Right atrium auricular region (tissue), 2 donors: ENCODE measurements at regions not wholly inside any gene's neighbourhood (a gene's known extent, or its start where the extent isn't known, plus 50 kb on each side); places are given as distances from the start of the nearest gene placed in this dataset.
"Not testable (repeated sequence)": the region's sequence is repeated elsewhere in the genome, so short reads cannot be mapped to it uniquely, and the experiment has no call there.

Experiments used
- DNase-seq: peaks from one replicate; pipeline ENCODE4 v3.0.0-alpha.2; 2019; ENCODE audit warnings: low spot score
- H3K27ac ChIP-seq, 2 donors: fragments of 200-600 bp; sonication (generic); 1 replicate in 1 of 2; 2 replicates in 1 of 2; pipeline ENCODE4 v1.5.1; 2016 to 2019
- H3K27me3 ChIP-seq, 2 donors: fragments of 200-600 bp; sonication (generic); one replicate each; pipeline versions ENCODE4 v1.5.1 to v1.6.0; 2017 to 2019
- H3K36me3 ChIP-seq: fragments of 200-600 bp; sonication (generic); one replicate; pipeline ENCODE4 v1.5.1; 2016
- H3K4me1 ChIP-seq, 2 donors: fragments of 200-600 bp; sonication (generic); one replicate each; pipeline versions ENCODE4 v1.5.1 to v1.6.0; 2017 to 2019
- H3K4me3 ChIP-seq, 2 donors: fragments of 200-600 bp; sonication (generic); 1 replicate in 1 of 2; 2 replicates in 1 of 2; pipeline ENCODE4 v1.5.1; 2017 to 2019; ENCODE audit warnings: mild to moderate bottlenecking in 1 of 2, moderate library complexity in 1 of 2
- H3K9me3 ChIP-seq, 2 donors: fragments of 200-600 bp; sonication (generic); one replicate each; pipeline ENCODE4 v1.5.1; 2019

- DNase-seq, H3K27ac ChIP-seq, H3K4me3 ChIP-seq, H3K27me3 ChIP-seq, H3K36me3 ChIP-seq, H3K4me1 ChIP-seq, H3K9me3 ChIP-seq: not testable (repeated sequence)
These were observed 1159.8 kb upstream of the TPTE start for GRCh38 chr21:9361615-9362014.

DNA sequence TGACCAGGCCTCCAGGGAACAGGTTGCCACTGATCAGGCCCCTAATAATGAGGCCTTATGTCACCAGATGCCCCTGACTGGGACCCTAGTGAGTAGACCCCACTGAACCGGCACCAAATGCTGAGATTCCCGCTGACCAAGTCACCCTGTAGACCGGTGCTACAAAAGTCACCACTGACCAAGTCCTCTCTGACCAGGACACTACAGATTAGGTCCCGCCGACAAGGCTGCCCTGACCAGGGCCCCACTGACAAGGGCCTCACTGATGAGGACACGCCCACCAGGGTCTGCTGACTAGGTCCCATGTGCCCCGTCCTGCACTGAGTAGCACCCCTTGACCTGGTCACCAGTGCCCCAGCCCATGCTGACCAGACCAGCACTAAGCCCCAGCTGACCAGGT, 1159.1 kb upstream of the TPTE start:
- DNase-seq: peak; percentile 59
- H3K4me1 ChIP-seq, H3K27ac ChIP-seq: not testable (repeated sequence)

DNA sequence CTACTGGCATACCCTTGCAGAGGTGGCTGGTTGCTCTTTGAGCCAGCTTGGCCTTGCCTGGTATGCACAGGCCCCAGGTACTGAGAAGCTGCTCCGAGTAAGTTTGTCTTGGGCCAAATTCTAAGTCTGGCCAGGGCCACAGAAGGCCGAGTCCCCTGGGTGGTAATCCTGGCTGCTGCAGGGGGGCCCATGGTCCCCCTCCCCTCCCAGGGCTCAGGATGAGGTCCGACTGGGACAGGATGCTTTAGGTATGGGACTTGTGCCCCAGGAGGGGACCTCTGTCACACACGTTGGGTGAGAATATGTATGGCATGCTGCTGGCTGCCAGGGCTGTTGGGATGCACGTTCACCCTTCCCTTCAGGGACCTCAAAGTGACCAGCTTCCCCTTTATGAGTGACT, 1155.6 kb upstream of the TPTE start:
- H3K9me3 ChIP-seq, H3K4me3 ChIP-seq, H3K27ac ChIP-seq, H3K4me1 ChIP-seq, H3K27me3 ChIP-seq, H3K36me3 ChIP-seq: not testable (repeated sequence)
- peak; percentile 55 for DNase-seq

More for the DNA sequence above, 1159.1 kb upstream of the TPTE start:
- H3K9me3 ChIP-seq, H3K4me3 ChIP-seq, H3K36me3 ChIP-seq, H3K27me3 ChIP-seq: not testable (repeated sequence)

DNA sequence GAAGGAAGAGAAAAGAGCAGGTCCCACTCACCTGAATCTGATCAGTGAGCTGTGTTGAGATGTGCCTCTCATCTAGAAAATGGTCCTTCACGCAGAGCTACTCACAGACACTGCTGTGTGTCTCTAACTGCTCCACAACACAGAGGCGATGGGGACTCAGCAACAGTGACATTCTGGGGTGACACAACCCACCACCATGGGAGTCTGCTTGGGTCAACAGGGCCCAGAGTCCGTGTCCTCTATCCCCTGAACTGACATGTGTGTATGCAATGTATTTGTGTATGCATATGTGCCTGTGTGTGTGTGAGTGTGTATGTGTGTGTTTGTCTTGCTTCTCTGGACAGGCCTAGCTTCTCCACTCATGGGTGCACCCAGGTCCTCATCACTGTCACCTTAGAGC, 1154.8 kb upstream of the TPTE start:
- DNase-seq, H3K36me3 ChIP-seq, H3K27ac ChIP-seq: not testable (repeated sequence)

More for the DNA sequence above, 1154.8 kb upstream of the TPTE start:
- H3K9me3 ChIP-seq, H3K4me3 ChIP-seq, H3K27me3 ChIP-seq, H3K4me1 ChIP-seq: not testable (repeated sequence)
